Large intestine (tissue), 3 donors: ENCODE measurements at regions not wholly inside any gene's neighbourhood (a gene's known extent, or its start where the extent isn't known, plus 50 kb on each side); places are given as distances from the start of the nearest gene placed in this dataset.
A peak's percentile ranks its signal among the peaks of the same experiment; 100 is the strongest.

Experiments used
- DNase-seq, 2 donors: peaks; one replicate each; pipeline versions ENCODE4 v3.0.0 to v3.0.0-alpha.2; 2013
- H3K27ac ChIP-seq: one replicate; pipeline ENCODE4 v1.5.1; 2013; ENCODE audit warnings: low read length
- H3K27me3 ChIP-seq: 2 replicates; pipeline ENCODE4 v1.6.1; 2013; ENCODE audit warnings: low read length; ENCODE audit not compliant: control insufficient read depth, insufficient read depth
- H3K36me3 ChIP-seq: 2 replicates; pipeline ENCODE4 v1.6.1; 2013; ENCODE audit warnings: low read length; ENCODE audit not compliant: control insufficient read depth, insufficient read depth
- H3K4me1 ChIP-seq: one replicate; pipeline ENCODE4 v1.6.1; 2013; ENCODE audit warnings: low read length; ENCODE audit not compliant: control insufficient read depth, insufficient read depth
- H3K4me3 ChIP-seq: one replicate; pipeline ENCODE4 v1.5.1; 2013; ENCODE audit warnings: low read length
- H3K9me3 ChIP-seq: one replicate; pipeline ENCODE4 v1.6.1; 2013; ENCODE audit warnings: mild to moderate bottlenecking, low read depth, low read length, moderate library complexity; ENCODE audit not compliant: control insufficient read depth
- WGBS: methylation state at CpG from one replicate; pipeline ENCODE4 v1.1.5; 2013; ENCODE audit warnings: low lambda C conversion rate; ENCODE audit not compliant: insufficient coverage; 5-methylcytosine and 5-hydroxymethylcytosine counted together

DNA sequence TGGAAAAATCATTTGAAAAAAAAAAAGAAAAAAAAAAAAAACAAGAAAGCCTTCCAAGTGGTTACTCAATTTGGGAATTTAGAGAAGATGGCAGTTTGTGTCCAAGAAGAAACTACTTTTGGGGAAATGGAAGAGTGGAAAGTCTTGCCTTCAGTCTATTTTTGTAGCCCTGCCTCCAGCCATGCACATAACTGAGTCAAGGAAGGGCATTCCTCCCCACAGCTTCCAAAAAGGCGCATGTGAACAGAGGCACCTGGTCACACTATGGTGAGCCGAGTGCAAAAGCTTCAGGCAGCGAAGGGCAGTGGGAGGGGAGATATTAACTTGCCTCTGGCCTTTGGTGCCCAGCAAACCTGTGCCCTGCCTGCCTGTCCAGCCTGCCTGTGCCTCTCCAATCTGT lies 163.7 kb downstream of the SMIM20 start:
- Histone ChIP-seq H3K36me3 (no peaks in the 10 kb centered on the region), H3K27me3 (no peaks in the 10 kb centered on the region), H3K4me1 (no peaks in the 10 kb centered on the region), H3K9me3 (no peaks in the 10 kb centered on the region), H3K4me3 (no peak overlapping the region), H3K27ac (no peak overlapping the region)
- no CpG with 5 or more reads among the region's 3 CpGs for WGBS
- DNase-seq, result no peak

DNA sequence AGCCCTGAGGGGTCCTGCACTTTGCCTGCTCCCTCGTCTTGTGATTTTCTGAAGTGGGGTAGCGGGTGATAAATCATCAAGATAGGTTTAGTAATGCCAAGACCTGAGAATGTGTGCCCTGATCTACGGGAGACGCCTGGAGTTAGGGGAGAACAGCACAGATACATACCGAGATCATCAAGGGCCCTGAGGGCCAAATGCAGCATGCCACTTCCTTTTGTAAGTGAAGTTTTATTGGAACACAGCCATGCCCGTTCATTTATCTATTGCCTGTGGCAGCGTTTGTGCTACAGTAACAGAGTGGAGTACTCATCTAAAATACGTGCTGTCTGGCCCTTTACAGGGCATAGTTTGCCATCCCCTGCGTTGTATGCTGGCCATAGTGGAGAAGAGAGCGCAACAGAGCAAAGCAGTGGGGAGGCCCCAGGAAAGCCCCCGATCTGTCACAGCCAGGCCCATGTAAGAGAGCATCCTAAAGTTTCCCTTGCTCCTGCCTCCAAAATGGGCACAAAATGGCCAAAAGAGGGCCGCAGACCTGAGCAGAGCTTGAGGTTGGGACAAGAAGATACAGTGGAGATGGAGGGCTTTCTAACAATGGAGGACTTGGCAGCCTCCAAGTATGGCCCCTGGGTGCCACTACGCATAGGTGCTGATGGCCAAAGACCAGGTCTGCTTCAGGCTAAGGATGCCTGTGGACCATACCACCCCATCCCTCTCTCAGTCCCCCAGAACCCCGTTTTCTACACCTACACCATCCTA lies 167.0 kb downstream of the SMIM20 start:
- H3K27me3 ChIP-seq, result no peaks in the 10 kb centered on the region
- H3K9me3 ChIP-seq, result no peaks in the 10 kb centered on the region
- H3K4me1 ChIP-seq, result peaks cover 14% of the 10 kb centered on the region
- H3K36me3 ChIP-seq, result no peaks in the 10 kb centered on the region
- DNase-seq, result no peak
- no peak overlapping the region for H3K27ac ChIP-seq
- no peak overlapping the region for H3K4me3 ChIP-seq
- 80% methylated on average over 1 of the region's 14 CpGs for WGBS

DNA sequence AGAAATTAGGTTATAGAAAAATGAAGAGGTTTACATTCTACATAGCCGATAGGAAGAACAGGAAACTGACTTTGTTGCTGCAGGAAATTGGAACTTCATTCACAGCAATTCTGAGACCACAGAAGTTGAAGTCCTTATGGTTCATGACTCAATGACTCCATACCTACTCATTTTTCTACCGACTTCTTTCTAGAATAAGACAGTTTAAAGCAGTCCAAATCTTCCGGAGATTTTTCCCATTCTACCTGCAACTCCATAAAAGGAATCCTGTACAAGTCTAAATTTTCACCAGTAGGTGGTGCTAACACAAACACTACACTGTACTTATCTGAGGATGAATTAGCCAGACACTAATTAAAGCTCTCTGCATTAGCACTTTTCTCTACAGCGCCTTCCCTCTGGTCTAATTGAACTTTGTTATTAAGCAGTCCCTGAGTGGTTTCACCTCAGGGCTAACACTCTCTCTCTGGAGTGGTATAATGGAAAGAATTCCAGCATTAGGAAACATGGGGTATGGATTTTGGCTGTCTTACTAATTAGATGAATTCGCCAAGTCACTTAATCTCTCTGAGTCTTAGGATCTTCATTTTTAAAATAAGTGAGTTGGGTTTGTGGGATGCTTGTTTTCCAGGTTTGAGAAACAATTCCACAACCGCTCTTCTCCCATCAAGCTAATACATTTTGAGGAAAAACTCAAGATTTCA lies 167.9 kb downstream of the SMIM20 start:
- Histone ChIP-seq H3K9me3 (no peaks in the 10 kb centered on the region), H3K27me3 (no peaks in the 10 kb centered on the region), H3K27ac (no peak overlapping the region), H3K4me1 (peaks cover 14% of the 10 kb centered on the region), H3K36me3 (no peaks in the 10 kb centered on the region), H3K4me3 (no peak overlapping the region)
- DNase-seq, result peak; percentile 35 to 57
- 47% methylated on average over 2 of the region's 6 CpGs for WGBS

DNA sequence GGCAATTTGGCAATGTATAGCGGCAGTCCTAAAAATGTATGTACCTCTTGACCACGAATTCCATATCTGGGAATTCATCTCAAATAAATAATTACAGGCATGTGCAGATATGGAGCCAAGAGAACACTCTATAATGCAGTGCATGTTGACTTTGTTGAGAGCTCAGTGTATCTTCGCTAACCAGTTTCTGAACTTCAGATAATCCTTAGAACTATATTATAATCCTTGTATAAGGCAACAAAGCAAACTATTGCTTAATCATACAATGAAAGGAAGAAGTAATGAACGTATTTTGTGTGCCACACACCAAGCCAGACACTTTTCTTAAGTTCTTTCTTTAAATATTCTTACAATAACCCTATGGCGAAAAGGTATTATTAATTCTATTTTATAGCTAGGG lies 168.5 kb downstream of the SMIM20 start:
- Histone ChIP-seq H3K4me1 (peaks cover 14% of the 10 kb centered on the region), H3K9me3 (no peaks in the 10 kb centered on the region), H3K36me3 (no peaks in the 10 kb centered on the region), H3K4me3 (no peak overlapping the region), H3K27me3 (no peaks in the 10 kb centered on the region), H3K27ac (no peak overlapping the region)
- no peak for DNase-seq
- 92% methylated on average over 2 of the region's 5 CpGs for WGBS

DNA sequence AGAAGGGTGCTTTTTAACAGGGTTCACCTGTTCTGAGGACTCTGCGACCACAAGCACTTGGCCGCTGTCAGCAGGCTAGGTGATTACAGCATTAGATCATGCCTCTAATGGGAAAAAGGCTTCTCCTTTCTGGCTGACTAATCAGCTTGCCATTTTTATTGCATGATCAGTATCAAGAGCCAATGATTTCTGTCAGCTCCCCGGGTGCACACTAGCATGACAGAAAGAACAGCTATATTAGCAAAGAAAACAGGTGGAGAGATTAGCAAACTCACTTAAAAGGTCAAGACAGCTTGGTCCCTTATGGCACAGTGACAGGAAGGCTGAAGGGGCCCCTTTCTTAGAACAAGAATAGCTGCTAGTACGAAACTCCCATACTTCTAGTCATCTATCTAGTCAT lies 170.0 kb downstream of the SMIM20 start:
- Histone ChIP-seq H3K9me3 (no peaks in the 10 kb centered on the region), H3K27ac (no peak overlapping the region), H3K27me3 (no peaks in the 10 kb centered on the region), H3K4me1 (peaks cover 14% of the 10 kb centered on the region), H3K4me3 (no peak overlapping the region), H3K36me3 (no peaks in the 10 kb centered on the region)
- DNase-seq, result peak; percentile 43 to 71
- WGBS, result 33% methylated on average over 1 of the region's 4 CpGs

DNA sequence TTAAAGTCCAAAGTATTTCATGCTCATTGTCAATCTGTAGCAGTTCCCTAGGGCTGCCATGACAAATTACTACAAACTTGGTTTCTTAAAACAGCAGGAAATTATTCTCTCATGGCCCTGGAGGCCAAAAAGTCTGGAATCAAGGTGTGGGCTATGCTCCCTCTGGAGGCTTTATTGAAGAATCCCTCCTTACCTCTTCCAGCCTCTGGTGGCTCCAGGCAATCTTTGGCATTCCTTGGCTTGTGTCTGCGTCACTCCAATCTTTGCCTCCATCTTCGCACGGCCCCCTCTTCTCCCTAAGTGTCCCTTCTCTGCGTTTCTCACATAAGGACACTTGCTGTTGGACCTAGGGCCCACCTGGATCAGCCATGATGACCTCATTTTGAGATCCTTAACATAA lies 170.4 kb downstream of the SMIM20 start:
- Histone ChIP-seq H3K4me3 (no peak overlapping the region), H3K36me3 (no peaks in the 10 kb centered on the region), H3K4me1 (peaks cover 14% of the 10 kb centered on the region), H3K27me3 (no peaks in the 10 kb centered on the region), H3K27ac (no peak overlapping the region), H3K9me3 (no peaks in the 10 kb centered on the region)
- no CpG with 5 or more reads among the region's 4 CpGs for WGBS
- no peak for DNase-seq

DNA sequence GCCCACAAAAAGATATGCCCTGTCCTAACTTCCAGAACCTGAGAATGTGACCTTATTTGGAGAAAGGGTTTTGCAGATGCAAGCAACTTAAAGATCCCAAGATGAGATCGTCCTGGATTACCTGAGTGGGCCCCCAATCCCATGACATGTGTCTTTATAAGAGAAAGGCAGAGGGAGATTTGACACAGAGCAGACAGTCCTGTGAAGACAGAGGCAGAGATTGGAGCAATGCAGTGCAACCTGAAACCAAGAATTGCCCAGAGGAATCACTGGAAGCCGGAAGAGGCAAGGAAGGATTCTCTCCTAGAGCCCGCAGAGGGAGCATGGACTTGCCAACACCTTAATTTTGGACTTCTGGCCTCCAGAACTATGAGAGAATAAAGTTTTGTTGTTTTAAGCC lies 171.5 kb downstream of the SMIM20 start:
- Histone ChIP-seq H3K36me3 (no peaks in the 10 kb centered on the region), H3K27me3 (no peaks in the 10 kb centered on the region), H3K27ac (no peak overlapping the region), H3K9me3 (no peaks in the 10 kb centered on the region), H3K4me3 (no peak overlapping the region), H3K4me1 (peaks cover 14% of the 10 kb centered on the region)
- WGBS, result no CpG with 5 or more reads among the region's 3 CpGs
- DNase-seq, result no peak

DNA sequence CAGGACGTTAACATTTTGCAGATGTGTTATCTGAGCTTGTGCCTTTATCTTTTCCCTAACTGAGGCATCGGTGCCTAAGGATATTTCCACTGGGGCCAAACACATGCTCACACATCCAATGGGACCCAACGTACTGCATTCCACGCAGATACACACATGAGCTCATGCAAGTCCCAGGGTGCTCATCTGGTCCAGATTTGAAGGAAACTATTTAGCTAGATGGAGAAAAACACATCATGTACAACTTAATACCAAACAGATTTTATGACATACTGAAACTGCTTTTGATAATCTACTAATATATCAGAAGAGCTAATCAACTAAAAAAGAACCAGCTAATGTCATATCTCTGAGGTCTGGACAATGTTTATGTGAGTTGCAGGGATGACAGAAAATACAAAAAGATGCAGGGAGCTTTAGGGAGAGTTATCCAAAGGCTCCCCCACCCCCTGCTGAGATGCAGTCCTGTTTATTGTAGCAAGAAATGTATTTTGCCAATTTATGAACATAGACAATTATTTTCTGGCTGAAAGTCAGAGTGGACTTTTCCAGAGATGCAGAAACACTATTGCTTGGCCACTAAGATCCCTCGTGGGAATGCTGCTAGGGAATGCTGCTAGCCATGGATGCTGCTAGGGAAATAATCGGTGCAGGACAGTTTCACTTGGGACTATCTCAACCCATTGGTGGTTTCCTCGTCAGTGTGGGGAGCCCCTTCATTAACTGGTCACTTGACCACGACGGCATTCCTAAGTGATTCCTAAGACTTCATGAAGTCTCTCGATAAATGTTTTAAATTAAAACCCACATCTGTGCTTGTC lies 172.8 kb downstream of the SMIM20 start:
- H3K4me3 ChIP-seq, result no peak overlapping the region
- H3K4me1 ChIP-seq, result peaks cover 14% of the 10 kb centered on the region
- H3K27ac ChIP-seq, result no peak overlapping the region
- no peaks in the 10 kb centered on the region for H3K9me3 ChIP-seq
- no CpG with 5 or more reads among the region's 10 CpGs for WGBS
- no peaks in the 10 kb centered on the region for H3K27me3 ChIP-seq
- H3K36me3 ChIP-seq, result no peaks in the 10 kb centered on the region
- DNase-seq, result no peak

DNA sequence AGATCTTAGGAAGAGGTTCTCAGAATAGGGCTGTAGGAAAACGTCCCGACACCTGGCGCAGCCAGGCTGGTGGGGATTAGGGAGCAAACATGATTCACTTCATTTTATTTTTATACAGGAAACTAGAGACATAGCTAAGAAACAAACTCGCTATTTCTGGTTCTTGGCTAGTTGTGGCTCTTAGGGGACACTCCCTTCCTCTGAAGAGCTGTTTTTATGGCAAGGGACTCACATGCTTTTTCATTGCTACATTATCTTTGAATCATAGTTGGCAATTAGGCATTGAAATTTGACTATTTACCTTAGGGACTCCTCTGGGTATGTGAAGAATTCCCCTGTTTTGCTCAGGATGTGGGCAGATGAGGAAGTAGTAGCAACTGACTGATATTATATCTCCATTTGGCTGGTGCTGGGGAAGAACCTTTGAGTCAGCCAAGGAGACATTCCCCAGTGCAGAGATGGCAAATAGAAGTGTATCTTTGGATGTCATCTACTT lies 174.5 kb downstream of the SMIM20 start:
- Histone ChIP-seq H3K27ac (no peak overlapping the region), H3K9me3 (no peaks in the 10 kb centered on the region), H3K4me1 (peaks cover 13% of the 10 kb centered on the region), H3K4me3 (no peak overlapping the region), H3K27me3 (no peaks in the 10 kb centered on the region), H3K36me3 (no peaks in the 10 kb centered on the region)
- WGBS, result 40% methylated on average over 1 of the region's 4 CpGs
- DNase-seq, result no peak

DNA sequence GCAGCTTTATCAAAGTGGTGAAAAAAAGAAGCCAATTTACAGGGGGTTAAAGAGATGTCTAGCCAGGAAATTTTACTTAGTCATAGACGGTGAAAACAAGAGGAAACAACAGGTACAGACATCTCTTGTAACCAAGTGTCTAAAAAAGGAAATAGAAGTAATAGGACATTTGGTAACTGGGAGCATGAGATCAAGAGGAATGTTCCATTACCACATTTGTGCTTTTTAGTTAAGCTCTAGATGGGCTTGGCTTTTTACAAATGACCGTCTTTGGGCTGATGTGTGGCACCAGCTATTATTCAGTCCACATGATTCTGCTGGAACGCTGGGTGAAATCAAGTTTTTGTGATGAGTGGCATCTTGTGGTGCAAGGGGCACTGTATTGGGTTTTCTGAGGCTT lies 179.5 kb downstream of the SMIM20 start:
- WGBS, result no CpG with 5 or more reads among the region's 3 CpGs
- H3K27ac ChIP-seq, result no peak overlapping the region
- H3K4me1 ChIP-seq, result no peaks in the 10 kb centered on the region

More for the DNA sequence above, 179.5 kb downstream of the SMIM20 start:
- DNase-seq, result no peak
- Histone ChIP-seq H3K36me3 (no peaks in the 10 kb centered on the region), H3K9me3 (peaks cover under 1% of the 10 kb centered on the region), H3K4me3 (no peak overlapping the region), H3K27me3 (no peaks in the 10 kb centered on the region)
